ENCODE measurements at regions not wholly inside any gene's neighbourhood (a gene's known extent, or its start where the extent isn't known, plus 50 kb on each side); places are given as distances from the start of the nearest gene placed in this dataset.

DNA sequence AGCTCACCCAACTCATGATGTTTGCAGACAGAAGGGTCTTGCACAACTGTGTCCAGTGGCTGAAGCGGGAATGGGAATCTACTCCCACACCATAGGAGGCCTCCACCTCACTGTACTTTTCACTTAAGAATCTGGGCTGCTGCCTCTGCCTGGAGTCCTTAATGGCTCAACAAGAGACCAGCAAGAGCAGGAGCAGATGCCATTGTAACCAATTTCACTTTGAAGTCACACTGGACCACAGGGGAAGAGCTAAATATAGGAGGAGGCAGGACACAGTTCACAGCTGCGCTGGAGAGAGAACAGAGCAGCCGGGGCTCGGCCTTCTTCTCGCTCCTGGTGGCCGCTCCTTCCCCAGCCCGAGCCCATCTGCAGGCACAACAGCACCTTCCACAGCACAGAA is 120.4 kb downstream of the SIPA1L2 start:
- Histone ChIP-seq H3K36me3 (ENCODE audit: control insufficient read depth, insufficient read depth, low read length) (no peaks in the 10 kb centered on the region), H3K9me3 (ENCODE audit: control insufficient read depth, low read length) (no peaks in the 10 kb centered on the region), H3K4me2 (ENCODE audit: low read length) (no peak overlapping the region), H3K27me3 (ENCODE audit: control insufficient read depth, insufficient read depth, low read length) (no peaks in the 10 kb centered on the region), H3K9ac (no peak overlapping the region), H3K79me2 (no peaks in the 10 kb centered on the region), H3K4me1 (no peaks in the 10 kb centered on the region), H3K27ac (no peak overlapping the region), H2AFZ (no peak overlapping the region), H3K4me3 (ENCODE audit: low read depth, low read length) (no peak overlapping the region)
- TF ChIP-seq, protein P1, sequence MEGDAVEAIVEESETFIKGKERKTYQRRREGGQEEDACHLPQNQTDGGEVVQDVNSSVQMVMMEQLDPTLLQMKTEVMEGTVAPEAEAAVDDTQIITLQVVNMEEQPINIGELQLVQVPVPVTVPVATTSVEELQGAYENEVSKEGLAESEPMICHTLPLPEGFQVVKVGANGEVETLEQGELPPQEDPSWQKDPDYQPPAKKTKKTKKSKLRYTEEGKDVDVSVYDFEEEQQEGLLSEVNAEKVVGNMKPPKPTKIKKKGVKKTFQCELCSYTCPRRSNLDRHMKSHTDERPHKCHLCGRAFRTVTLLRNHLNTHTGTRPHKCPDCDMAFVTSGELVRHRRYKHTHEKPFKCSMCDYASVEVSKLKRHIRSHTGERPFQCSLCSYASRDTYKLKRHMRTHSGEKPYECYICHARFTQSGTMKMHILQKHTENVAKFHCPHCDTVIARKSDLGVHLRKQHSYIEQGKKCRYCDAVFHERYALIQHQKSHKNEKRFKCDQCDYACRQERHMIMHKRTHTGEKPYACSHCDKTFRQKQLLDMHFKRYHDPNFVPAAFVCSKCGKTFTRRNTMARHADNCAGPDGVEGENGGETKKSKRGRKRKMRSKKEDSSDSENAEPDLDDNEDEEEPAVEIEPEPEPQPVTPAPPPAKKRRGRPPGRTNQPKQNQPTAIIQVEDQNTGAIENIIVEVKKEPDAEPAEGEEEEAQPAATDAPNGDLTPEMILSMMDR (IDR thresholded peaks at IDR 0.05) = no peak

DNA sequence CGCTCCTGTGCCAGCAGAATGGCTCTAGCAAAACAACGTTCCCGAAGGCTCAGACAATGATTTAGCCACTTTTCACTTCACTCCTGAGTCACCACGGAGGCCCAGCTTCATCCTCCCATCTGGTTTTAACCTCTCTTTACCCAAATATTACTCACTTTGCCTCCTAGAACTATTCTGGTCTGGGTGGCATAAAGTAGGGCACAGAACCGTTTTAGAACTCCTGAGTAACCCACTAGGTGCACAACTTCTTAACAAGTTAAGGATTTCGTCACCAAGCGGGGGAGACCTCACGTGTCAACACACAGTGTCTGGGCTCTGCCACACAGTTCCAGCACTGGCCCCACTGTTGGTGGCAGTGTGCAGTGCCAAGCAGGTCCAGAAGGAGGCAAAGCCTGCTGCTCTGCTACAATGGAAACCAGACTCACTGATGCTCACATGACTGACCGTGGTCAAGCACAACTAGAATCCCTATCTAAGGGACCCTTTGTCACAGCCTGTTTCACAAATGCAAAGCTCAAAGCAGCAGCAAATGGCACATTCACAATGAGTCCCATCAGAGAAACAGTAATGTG is 121.7 kb downstream of the SIPA1L2 start:
- no peaks in the 10 kb centered on the region for H3K79me2 ChIP-seq
- no peak overlapping the region for H3K27ac ChIP-seq
- no peak overlapping the region for H3K4me2 ChIP-seq (ENCODE audit: low read length)
- H3K27me3 ChIP-seq (ENCODE audit: control insufficient read depth, insufficient read depth, low read length) = no peaks in the 10 kb centered on the region
- no peaks in the 10 kb centered on the region for H3K4me1 ChIP-seq
- no peak overlapping the region for H2AFZ ChIP-seq
- no peak overlapping the region for H3K9ac ChIP-seq
- no peak overlapping the region for H3K4me3 ChIP-seq (ENCODE audit: low read depth, low read length)
- no peaks in the 10 kb centered on the region for H3K9me3 ChIP-seq (ENCODE audit: control insufficient read depth, low read length)
- H3K36me3 ChIP-seq (ENCODE audit: control insufficient read depth, insufficient read depth, low read length) = no peaks in the 10 kb centered on the region
- TF ChIP-seq, protein P1 (IDR thresholded peaks at IDR 0.05) = no peak

DNA sequence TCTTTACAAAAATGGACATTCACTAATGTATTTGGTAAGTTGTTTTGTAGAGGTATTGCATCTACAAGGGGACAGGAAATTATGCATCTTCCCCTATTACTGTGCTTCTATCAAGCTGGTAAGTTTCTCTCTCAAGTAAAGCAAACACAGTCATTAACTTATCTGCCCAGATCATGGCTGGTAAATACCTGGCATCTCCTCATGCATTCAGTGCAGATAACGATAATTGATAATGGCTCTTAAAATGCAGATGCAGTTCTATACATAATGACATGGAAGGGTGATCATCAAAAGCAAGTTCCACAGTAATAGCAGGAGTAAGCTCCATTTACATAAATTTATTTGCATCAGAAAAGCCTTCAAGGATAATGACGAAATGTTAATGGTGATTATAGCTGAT is 122.4 kb downstream of the SIPA1L2 start:
- H2AFZ ChIP-seq = no peak overlapping the region
- H3K4me2 ChIP-seq (ENCODE audit: low read length) = no peak overlapping the region
- H3K4me1 ChIP-seq = no peaks in the 10 kb centered on the region

DNA sequence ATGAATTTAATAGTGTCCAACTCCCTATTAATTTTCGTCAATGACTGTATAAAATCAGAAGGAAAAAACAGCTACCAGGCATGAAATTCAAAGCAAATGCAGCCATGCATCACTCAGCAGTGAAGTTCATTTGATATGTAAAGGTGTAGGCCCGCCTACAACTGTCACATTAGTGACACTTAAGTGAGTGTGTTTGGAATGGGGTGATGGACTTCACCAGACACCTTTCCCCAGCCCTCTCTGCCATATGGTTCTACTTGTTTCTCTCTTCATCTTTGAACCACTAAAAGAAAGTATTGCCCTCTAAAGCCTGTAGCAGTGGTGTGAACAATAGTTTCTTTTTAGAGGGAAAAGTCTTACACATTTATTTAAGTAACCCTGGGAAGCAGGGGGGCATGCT is 124.0 kb downstream of the SIPA1L2 start:
- H3K4me1 ChIP-seq = no peaks in the 10 kb centered on the region
- H3K27me3 ChIP-seq (ENCODE audit: control insufficient read depth, insufficient read depth, low read length) = no peaks in the 10 kb centered on the region
- H3K9me3 ChIP-seq (ENCODE audit: control insufficient read depth, low read length) = no peaks in the 10 kb centered on the region
- H3K4me2 ChIP-seq (ENCODE audit: low read length) = no peak overlapping the region
- no peaks in the 10 kb centered on the region for H3K36me3 ChIP-seq (ENCODE audit: control insufficient read depth, insufficient read depth, low read length)
- H3K79me2 ChIP-seq = no peaks in the 10 kb centered on the region
- H3K9ac ChIP-seq = no peak overlapping the region
- no peak overlapping the region for H2AFZ ChIP-seq
- no peak overlapping the region for H3K4me3 ChIP-seq (ENCODE audit: low read depth, low read length)
- H3K27ac ChIP-seq = no peak overlapping the region
- TF ChIP-seq, protein P1 (IDR thresholded peaks at IDR 0.05) = no peak

More for the DNA sequence above, 122.4 kb downstream of the SIPA1L2 start:
- Histone ChIP-seq H3K79me2 (no peaks in the 10 kb centered on the region), H3K9me3 (ENCODE audit: control insufficient read depth, low read length) (no peaks in the 10 kb centered on the region), H3K36me3 (ENCODE audit: control insufficient read depth, insufficient read depth, low read length) (no peaks in the 10 kb centered on the region), H3K27ac (no peak overlapping the region), H3K27me3 (ENCODE audit: control insufficient read depth, insufficient read depth, low read length) (no peaks in the 10 kb centered on the region), H3K4me3 (ENCODE audit: low read depth, low read length) (no peak overlapping the region), H3K9ac (no peak overlapping the region)
- TF ChIP-seq, protein P1 (IDR thresholded peaks at IDR 0.05) = no peak

DNA sequence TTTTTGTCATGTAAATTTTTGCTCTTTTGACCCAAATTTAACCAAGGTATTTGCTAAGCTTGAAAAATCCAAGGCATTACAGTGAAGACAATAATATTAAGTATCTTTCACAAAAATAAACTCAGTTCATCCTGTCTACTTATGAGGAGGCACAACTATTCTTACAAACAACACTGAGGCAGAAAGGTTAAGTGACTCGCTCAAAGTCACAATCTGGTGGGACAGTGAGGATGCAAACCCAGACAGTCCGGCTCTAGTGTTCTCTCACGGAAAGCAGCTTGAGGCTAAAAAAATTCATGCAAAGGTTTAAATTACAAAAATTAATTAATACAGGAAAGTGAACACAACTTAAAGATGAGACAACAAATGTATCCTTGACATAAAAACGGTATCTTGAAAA is 125.3 kb downstream of the SIPA1L2 start:
- Histone ChIP-seq H3K27me3 (ENCODE audit: control insufficient read depth, insufficient read depth, low read length) (no peaks in the 10 kb centered on the region), H3K79me2 (no peaks in the 10 kb centered on the region), H3K4me2 (ENCODE audit: low read length) (no peak overlapping the region), H3K4me1 (no peaks in the 10 kb centered on the region), H3K27ac (no peak overlapping the region), H3K36me3 (ENCODE audit: control insufficient read depth, insufficient read depth, low read length) (no peaks in the 10 kb centered on the region), H2AFZ (no peak overlapping the region), H3K4me3 (ENCODE audit: low read depth, low read length) (no peak overlapping the region), H3K9me3 (ENCODE audit: control insufficient read depth, low read length) (no peaks in the 10 kb centered on the region), H3K9ac (no peak overlapping the region)
- TF ChIP-seq, protein P1 (IDR thresholded peaks at IDR 0.05) = no peak
